ENCODE measurements at regions not wholly inside any gene's neighbourhood (a gene's known extent, or its start where the extent isn't known, plus 50 kb on each side); places are given as distances from the start of the nearest gene placed in this dataset.

- TF ChIP-seq CTCF (IDR thresholded peaks at IDR 0.05) (no peak), POLR2A (IDR thresholded peaks at IDR 0.05) (no peak)
Observed at GRCh38 chr12:94867066-94867855, 136.2 kb downstream of the NDUFA12 start.
